ENCODE measurements at regions not wholly inside any gene's neighbourhood (a gene's known extent, or its start where the extent isn't known, plus 50 kb on each side); places are given as distances from the start of the nearest gene placed in this dataset.

DNA sequence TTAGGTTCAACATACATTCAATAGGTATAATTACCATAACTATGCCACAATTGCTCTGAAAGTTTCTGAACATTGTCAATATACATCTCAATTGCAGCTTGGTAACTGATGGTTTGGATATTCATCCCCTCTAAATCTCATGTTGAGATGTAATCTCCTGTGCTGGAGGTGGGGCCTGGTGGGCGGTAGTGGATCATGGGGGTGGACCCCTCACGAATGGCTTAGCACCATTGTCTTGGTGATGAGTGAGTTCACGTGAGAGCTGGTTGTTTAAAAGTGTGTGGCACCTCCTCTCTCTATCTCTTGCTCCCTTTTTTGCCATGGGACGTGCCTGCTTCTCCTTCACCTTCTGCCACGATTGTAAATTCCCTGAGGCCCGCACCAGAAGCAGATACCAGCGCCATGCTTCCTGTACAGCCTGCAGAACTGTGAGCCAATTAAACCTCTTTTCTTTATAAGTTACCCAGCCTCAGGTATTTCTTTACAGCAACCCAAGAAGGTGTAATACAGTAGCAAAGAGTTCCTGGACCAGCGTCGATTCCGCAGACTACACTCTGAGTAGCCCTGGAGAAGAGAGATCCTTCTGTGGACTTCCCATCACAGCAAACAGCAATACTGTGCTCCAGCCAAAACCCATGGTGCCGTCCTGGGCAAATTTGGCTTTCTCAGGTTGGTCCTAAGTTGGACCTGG is 83.8 kb upstream of the GRB10 start:
- no peak for TF ChIP-seq POLR2A (IDR thresholded peaks at IDR 0.05)
- TF ChIP-seq, protein P1, sequence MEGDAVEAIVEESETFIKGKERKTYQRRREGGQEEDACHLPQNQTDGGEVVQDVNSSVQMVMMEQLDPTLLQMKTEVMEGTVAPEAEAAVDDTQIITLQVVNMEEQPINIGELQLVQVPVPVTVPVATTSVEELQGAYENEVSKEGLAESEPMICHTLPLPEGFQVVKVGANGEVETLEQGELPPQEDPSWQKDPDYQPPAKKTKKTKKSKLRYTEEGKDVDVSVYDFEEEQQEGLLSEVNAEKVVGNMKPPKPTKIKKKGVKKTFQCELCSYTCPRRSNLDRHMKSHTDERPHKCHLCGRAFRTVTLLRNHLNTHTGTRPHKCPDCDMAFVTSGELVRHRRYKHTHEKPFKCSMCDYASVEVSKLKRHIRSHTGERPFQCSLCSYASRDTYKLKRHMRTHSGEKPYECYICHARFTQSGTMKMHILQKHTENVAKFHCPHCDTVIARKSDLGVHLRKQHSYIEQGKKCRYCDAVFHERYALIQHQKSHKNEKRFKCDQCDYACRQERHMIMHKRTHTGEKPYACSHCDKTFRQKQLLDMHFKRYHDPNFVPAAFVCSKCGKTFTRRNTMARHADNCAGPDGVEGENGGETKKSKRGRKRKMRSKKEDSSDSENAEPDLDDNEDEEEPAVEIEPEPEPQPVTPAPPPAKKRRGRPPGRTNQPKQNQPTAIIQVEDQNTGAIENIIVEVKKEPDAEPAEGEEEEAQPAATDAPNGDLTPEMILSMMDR (IDR thresholded peaks at IDR 0.05) = no peak

Data from thyroid gland (tissue), 4 donors.